A673 (cell line): ENCODE measurements at regions not wholly inside any gene's neighbourhood (a gene's known extent, or its start where the extent isn't known, plus 50 kb on each side); places are given as distances from the start of the nearest gene placed in this dataset.

Source experiments
- EZH2 ChIP-seq: fragments of 200-600 bp; sonication (generic); IDR thresholded peaks from 2 replicates; pipeline ENCODE4 v1.6.1; 2017; ENCODE audit warnings: borderline replicate concordance, low read depth, mild to moderate bottlenecking, mixed read lengths, antibody characterized with exemption, low read length; ENCODE audit not compliant: poor library complexity, severe bottlenecking
- TF ChIP-seq, protein P1 (sequence below): fragments of 300-800, 200-600 bp; sonication (generic); conservative IDR thresholded peaks from 2 replicates; pipeline ENCODE4 v1.5.1; 2017; ENCODE audit warnings: low read depth, mild to moderate bottlenecking, antibody characterized with exemption, low read length, moderate library complexity, mixed read lengths

DNA sequence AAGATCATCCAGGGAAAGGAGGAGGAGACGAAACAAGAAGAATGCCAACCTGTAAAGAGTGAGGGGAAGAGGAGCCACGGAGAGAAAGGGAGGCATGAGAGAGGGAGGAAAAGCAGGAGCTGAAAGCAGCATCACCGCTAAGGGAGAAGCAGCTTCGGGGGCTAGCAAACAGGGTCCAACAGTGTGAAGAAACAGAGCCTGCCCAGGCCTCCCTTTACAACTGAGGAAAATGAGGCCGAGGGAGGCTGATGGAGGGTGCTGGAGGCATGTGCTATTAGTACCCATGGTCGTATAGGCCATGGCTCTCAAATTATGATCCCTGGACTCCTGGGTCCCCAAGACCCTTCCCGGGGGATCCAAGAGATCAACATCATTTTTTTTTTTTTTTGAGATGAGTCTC, 50.4 kb upstream of the ASPRV1 start:
- TF ChIP-seq, protein P1, sequence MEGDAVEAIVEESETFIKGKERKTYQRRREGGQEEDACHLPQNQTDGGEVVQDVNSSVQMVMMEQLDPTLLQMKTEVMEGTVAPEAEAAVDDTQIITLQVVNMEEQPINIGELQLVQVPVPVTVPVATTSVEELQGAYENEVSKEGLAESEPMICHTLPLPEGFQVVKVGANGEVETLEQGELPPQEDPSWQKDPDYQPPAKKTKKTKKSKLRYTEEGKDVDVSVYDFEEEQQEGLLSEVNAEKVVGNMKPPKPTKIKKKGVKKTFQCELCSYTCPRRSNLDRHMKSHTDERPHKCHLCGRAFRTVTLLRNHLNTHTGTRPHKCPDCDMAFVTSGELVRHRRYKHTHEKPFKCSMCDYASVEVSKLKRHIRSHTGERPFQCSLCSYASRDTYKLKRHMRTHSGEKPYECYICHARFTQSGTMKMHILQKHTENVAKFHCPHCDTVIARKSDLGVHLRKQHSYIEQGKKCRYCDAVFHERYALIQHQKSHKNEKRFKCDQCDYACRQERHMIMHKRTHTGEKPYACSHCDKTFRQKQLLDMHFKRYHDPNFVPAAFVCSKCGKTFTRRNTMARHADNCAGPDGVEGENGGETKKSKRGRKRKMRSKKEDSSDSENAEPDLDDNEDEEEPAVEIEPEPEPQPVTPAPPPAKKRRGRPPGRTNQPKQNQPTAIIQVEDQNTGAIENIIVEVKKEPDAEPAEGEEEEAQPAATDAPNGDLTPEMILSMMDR: no peak
- TF ChIP-seq EZH2: no peak
